MM.1S (cell line): ENCODE measurements at regions not wholly inside any gene's neighbourhood (a gene's known extent, or its start where the extent isn't known, plus 50 kb on each side); places are given as distances from the start of the nearest gene placed in this dataset.

Source experiments
- DNase-seq: peaks from one replicate; pipeline ENCODE4 v3.0.0-alpha.2; 2015
- H2AFZ ChIP-seq: fragments of 300-600 bp; sonication (generic); 2 replicates; pipeline ENCODE4 v1.6.0; 2016; ENCODE audit warnings: antibody characterized with exemption, low read length
- H3F3A ChIP-seq: fragments of 300-600 bp; sonication (generic); 2 replicates; pipeline ENCODE4 v1.6.1; 2016; ENCODE audit warnings: mild to moderate bottlenecking, antibody characterized with exemption, low read length, moderate library complexity, mixed read lengths; ENCODE audit not compliant: insufficient read depth
- H3K27ac ChIP-seq: fragments of 300-600 bp; sonication (generic); 2 replicates; pipeline ENCODE4 v1.5.1; 2016; ENCODE audit warnings: mild to moderate bottlenecking, low read length
- H3K27me3 ChIP-seq: fragments of 300-600 bp; sonication (generic); replicated peaks from 2 replicates; pipeline ENCODE4 v1.6.0; 2016; ENCODE audit warnings: low read length; ENCODE audit not compliant: insufficient read depth
- H3K36me3 ChIP-seq: fragments of 300-600 bp; sonication (generic); replicated peaks from 2 replicates; pipeline ENCODE4 v1.6.1; 2016; ENCODE audit warnings: mild to moderate bottlenecking, low read length, mixed read lengths; ENCODE audit not compliant: insufficient read depth
- H3K4me1 ChIP-seq: fragments of 300-600 bp; sonication (generic); 2 replicates; pipeline ENCODE4 v1.6.1; 2016; ENCODE audit warnings: low read length, mixed read lengths
- H3K4me2 ChIP-seq: fragments of 300-600 bp; sonication (generic); 2 replicates; pipeline ENCODE4 v1.6.0; 2016; ENCODE audit warnings: low read depth, low read length
- H3K4me3 ChIP-seq: fragments of 300-600 bp; sonication (generic); 2 replicates; pipeline ENCODE4 v1.5.1; 2016; ENCODE audit warnings: low read length, mixed read lengths
- H3K79me2 ChIP-seq: fragments of 300-600 bp; sonication (generic); 2 replicates; pipeline ENCODE4 v1.6.1; 2016; ENCODE audit warnings: mixed run types, low read length, mixed read lengths
- H3K9ac ChIP-seq: fragments of 300-600 bp; sonication (generic); 2 replicates; pipeline ENCODE4 v1.6.1; 2016; ENCODE audit warnings: low read length, mixed read lengths
- H3K9me2 ChIP-seq: fragments of 300-600 bp; sonication (generic); replicated peaks from 2 replicates; pipeline ENCODE4 v1.6.1; 2016; ENCODE audit warnings: mild to moderate bottlenecking, low read length, mixed read lengths; ENCODE audit not compliant: insufficient read depth
- H3K9me3 ChIP-seq: fragments of 300-600 bp; sonication (generic); replicated peaks from 2 replicates; pipeline ENCODE4 v1.6.1; 2016; ENCODE audit warnings: mild to moderate bottlenecking, low read length, mixed read lengths; ENCODE audit not compliant: insufficient read depth
- H4K20me1 ChIP-seq: fragments of 300-600 bp; sonication (generic); 2 replicates; pipeline ENCODE4 v1.6.1; 2016; ENCODE audit warnings: mild to moderate bottlenecking, low read length, moderate library complexity, mixed read lengths; ENCODE audit not compliant: insufficient read depth
- EZH2 ChIP-seq: fragments of 300-600 bp; sonication (generic); optimal IDR thresholded peaks from 2 replicates; pipeline ENCODE3; 2017; ENCODE audit warnings: low read depth, mild to moderate bottlenecking, antibody characterized with exemption, low read length, mixed read lengths
- EZH2phosphoT487 ChIP-seq: fragments of 300-600 bp; sonication (generic); IDR thresholded peaks from 2 replicates; pipeline ENCODE4 v1.6.1; 2018; ENCODE audit warnings: antibody characterized with exemption, low read length
- TF ChIP-seq, protein P1 (sequence below): fragments of 300-600 bp; sonication (generic); IDR thresholded peaks from 2 replicates; pipeline ENCODE4 v1.5.1; 2016; ENCODE audit warnings: antibody characterized with exemption, low read length, mixed read lengths

DNA sequence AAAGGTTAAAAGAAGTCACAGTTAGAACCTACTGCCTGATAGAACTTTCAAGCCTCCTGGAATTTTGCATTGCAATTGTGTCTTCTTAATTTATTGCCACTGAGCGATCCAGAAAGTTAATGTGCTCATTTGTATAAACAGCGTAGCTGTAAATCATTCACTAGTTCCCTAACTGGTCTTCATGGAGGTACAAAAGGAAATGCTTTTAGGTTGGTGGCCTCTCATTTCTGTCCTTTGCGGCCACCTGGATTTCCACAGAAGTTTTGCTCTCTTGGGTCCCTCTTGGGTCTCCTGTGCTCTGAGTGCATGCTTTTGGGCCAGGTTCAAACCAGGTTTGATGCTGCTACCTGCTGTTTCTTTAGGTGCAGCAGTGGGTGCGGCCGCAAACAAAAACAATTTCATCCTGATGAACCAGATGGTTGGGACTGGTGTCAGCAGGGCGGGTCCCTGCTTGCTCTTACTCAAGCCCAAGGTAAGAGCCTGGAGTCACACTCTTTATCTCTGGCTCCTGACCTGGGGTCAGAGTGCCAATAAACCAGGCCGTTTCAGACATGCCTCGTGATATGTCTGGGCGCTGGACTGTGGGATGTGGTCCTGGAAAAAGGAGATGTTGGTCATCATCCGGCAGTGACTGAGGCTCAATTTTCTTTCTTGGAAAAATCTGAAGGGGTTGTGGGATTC is 270.1 kb downstream of the PTTG2 start:
- DNase-seq = no peak
- H4K20me1 ChIP-seq = no peaks in the 10 kb centered on the region
- no peaks in the 10 kb centered on the region for H3K79me2 ChIP-seq
- no peak overlapping the region for H3K9ac ChIP-seq
- TF ChIP-seq EZH2 = no peak
- TF ChIP-seq EZH2phosphoT487 = no peak
- TF ChIP-seq, protein P1, sequence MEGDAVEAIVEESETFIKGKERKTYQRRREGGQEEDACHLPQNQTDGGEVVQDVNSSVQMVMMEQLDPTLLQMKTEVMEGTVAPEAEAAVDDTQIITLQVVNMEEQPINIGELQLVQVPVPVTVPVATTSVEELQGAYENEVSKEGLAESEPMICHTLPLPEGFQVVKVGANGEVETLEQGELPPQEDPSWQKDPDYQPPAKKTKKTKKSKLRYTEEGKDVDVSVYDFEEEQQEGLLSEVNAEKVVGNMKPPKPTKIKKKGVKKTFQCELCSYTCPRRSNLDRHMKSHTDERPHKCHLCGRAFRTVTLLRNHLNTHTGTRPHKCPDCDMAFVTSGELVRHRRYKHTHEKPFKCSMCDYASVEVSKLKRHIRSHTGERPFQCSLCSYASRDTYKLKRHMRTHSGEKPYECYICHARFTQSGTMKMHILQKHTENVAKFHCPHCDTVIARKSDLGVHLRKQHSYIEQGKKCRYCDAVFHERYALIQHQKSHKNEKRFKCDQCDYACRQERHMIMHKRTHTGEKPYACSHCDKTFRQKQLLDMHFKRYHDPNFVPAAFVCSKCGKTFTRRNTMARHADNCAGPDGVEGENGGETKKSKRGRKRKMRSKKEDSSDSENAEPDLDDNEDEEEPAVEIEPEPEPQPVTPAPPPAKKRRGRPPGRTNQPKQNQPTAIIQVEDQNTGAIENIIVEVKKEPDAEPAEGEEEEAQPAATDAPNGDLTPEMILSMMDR = no peak
- no peaks in the 10 kb centered on the region for H3K27me3 ChIP-seq
- H3K4me3 ChIP-seq = no peak overlapping the region
- no peaks in the 10 kb centered on the region for H3K4me1 ChIP-seq
- no peak overlapping the region for H3K4me2 ChIP-seq
- no peak overlapping the region for H3K27ac ChIP-seq
- no peaks in the 10 kb centered on the region for H3K36me3 ChIP-seq
- H2AFZ ChIP-seq = no peak overlapping the region
- no peaks in the 10 kb centered on the region for H3K9me2 ChIP-seq
- H3F3A ChIP-seq = no peaks in the 10 kb centered on the region
- no peaks in the 10 kb centered on the region for H3K9me3 ChIP-seq

DNA sequence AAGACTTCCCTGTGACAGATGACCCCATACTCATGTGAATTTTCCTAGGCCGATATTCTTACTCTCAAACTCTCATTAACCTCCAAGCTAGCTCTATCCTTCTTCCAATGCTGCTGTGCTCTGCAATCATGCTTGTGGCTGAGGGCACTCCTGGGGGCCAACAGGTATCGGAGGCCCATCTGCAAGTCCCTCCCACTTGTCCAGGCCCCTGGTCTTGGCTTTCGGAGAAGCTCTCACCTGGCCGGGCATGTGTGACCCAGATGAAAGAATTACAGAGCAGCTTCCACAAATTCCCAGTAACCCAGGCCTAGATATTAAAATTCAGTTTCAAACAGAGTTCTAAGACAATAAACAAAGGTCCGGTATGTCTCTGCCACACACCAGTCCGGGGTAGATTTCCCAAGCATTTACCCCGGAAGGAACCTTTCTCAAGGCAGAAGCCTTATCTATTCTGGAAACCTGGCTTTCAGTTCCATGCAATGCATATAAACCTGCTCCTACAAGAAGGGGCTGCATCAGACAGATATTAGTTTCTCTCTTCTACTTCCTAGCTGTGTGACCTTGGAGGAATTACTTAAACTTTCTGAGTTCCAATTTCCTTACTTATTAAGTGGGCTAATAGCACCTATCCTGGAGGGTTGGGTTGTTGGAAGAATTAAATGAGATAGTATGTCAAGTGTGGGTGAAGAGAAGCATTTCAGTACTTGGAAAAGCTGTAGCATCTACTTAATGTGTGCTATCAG is 270.8 kb downstream of the PTTG2 start:
- Histone ChIP-seq H3K36me3 (no peaks in the 10 kb centered on the region), H3K9me3 (no peaks in the 10 kb centered on the region), H3K27ac (no peak overlapping the region), H3K4me2 (no peak overlapping the region), H3K4me1 (no peaks in the 10 kb centered on the region), H4K20me1 (no peaks in the 10 kb centered on the region), H3F3A (no peaks in the 10 kb centered on the region), H3K27me3 (no peaks in the 10 kb centered on the region), H3K9me2 (no peaks in the 10 kb centered on the region), H2AFZ (no peak overlapping the region), H3K79me2 (no peaks in the 10 kb centered on the region), H3K9ac (no peak overlapping the region), H3K4me3 (no peak overlapping the region)
- DNase-seq = no peak
- TF ChIP-seq EZH2phosphoT487 (no peak), EZH2 (no peak)
- TF ChIP-seq, protein P1 = no peak

DNA sequence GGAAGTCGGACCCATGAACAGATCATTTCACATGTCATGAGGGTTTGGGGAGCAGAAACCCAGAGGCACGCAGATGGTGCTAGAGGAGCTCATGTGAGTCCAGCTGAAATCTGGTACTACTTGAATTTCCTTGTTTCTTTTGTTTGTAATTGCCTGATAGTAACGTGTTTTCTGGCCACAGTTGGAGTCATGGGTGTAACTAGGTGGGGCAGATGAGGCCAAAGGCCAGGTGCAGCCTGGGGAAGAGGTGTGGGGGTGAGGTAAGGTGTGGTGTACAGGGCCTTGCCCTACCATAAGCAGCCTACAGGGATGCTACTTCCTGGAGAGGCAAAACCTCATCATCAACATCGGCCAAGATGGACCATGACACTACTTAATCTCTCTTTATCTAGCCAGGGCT is 271.4 kb downstream of the PTTG2 start:
- Histone ChIP-seq H3K9me2 (no peaks in the 10 kb centered on the region), H3K9me3 (no peaks in the 10 kb centered on the region), H3K79me2 (no peaks in the 10 kb centered on the region), H4K20me1 (no peaks in the 10 kb centered on the region), H3K4me1 (no peaks in the 10 kb centered on the region), H3F3A (no peaks in the 10 kb centered on the region), H3K27me3 (no peaks in the 10 kb centered on the region), H3K9ac (no peak overlapping the region), H3K36me3 (no peaks in the 10 kb centered on the region), H3K4me2 (no peak overlapping the region), H3K4me3 (no peak overlapping the region), H2AFZ (no peak overlapping the region), H3K27ac (no peak overlapping the region)
- DNase-seq = no peak
- no peak for TF ChIP-seq EZH2
- TF ChIP-seq, protein P1 = no peak
- TF ChIP-seq EZH2phosphoT487 = no peak
